Neural progenitor cell (in vitro differentiated cells): ENCODE measurements at regions not wholly inside any gene's neighbourhood (a gene's known extent, or its start where the extent isn't known, plus 50 kb on each side); places are given as distances from the start of the nearest gene placed in this dataset.

Source experiments
- DNase-seq: peaks from one replicate; pipeline ENCODE4 v3.0.0-alpha.2; 2016; ENCODE audit warnings: low spot score
- H2AFZ ChIP-seq: fragments of 200-600 bp; sonication (generic); replicated peaks from 2 replicates; pipeline ENCODE4 v1.6.1; 2016; ENCODE audit warnings: antibody characterized with exemption
- H3F3A ChIP-seq: fragments of 200-600 bp; sonication (generic); 2 replicates; pipeline ENCODE4 v1.6.1; 2016; ENCODE audit warnings: antibody characterized with exemption, low read depth
- H3K27ac ChIP-seq: fragments of 200-600 bp; sonication (generic); 2 replicates; pipeline ENCODE4 v1.5.1; 2016; ENCODE audit warnings: mild to moderate bottlenecking
- H3K27me3 ChIP-seq: fragments of 200-600 bp; sonication (generic); 2 replicates; pipeline ENCODE4 v1.6.1; 2016; ENCODE audit warnings: mild to moderate bottlenecking, moderate library complexity
- H3K36me3 ChIP-seq: fragments of 200-600 bp; sonication (generic); 2 replicates; pipeline ENCODE4 v1.5.1; 2016
- H3K4me1 ChIP-seq: fragments of 200-600 bp; sonication (generic); 2 replicates; pipeline ENCODE4 v1.6.1; 2016; ENCODE audit warnings: mixed run types
- H3K4me2 ChIP-seq: fragments of 200-600 bp; sonication (generic); 2 replicates; pipeline ENCODE4 v1.6.1; 2016
- H3K4me3 ChIP-seq: fragments of 200-600 bp; sonication (generic); 2 replicates; pipeline ENCODE4 v1.5.1; 2016
- H3K79me2 ChIP-seq: fragments of 200-600 bp; sonication (generic); 2 replicates; pipeline ENCODE4 v1.6.1; 2016; ENCODE audit warnings: low read depth
- H3K9ac ChIP-seq: fragments of 200-600 bp; sonication (generic); 2 replicates; pipeline ENCODE4 v1.6.1; 2016
- H3K9me3 ChIP-seq: fragments of 200-600 bp; sonication (generic); 2 replicates; pipeline ENCODE4 v1.5.1; 2016; ENCODE audit warnings: low read depth
- H4K20me1 ChIP-seq: fragments of 200-600 bp; sonication (generic); 2 replicates; pipeline ENCODE4 v1.6.1; 2016; ENCODE audit warnings: low read depth
- H3K27ac Mint-ChIP-seq: 3 replicates; pipeline ENCODE4 v1.8.0; 2021; ENCODE audit warnings: mixed read lengths
- H3K27me3 Mint-ChIP-seq: 2 replicates; pipeline ENCODE4 v1.8.0; 2022; ENCODE audit warnings: low read depth, mild to moderate bottlenecking, inconsistent platforms, moderate library complexity, mixed read lengths; ENCODE audit not compliant: insufficient read depth
- H3K36me3 Mint-ChIP-seq: 3 replicates; pipeline ENCODE4 v1.8.0; 2021; ENCODE audit warnings: mixed read lengths
- H3K4me1 Mint-ChIP-seq: 3 replicates; pipeline ENCODE4 v1.8.0; 2021; ENCODE audit warnings: mixed read lengths
- H3K4me3 Mint-ChIP-seq: 3 replicates; pipeline ENCODE4 v1.8.0; 2021; ENCODE audit warnings: mild to moderate bottlenecking, moderate library complexity, mixed read lengths
- H3K9me3 Mint-ChIP-seq: 3 replicates; pipeline ENCODE4 v1.8.0; 2020; ENCODE audit warnings: mixed read lengths
- EZH2 ChIP-seq: fragments of 200-600 bp; sonication (generic); IDR thresholded peaks from 2 replicates; pipeline ENCODE4 v1.6.1; 2017; ENCODE audit warnings: antibody characterized with exemption, mild to moderate bottlenecking, moderate library complexity
- EZH2phosphoT487 ChIP-seq: fragments of 200-600 bp; sonication (generic); IDR thresholded peaks from 2 replicates; pipeline ENCODE4 v1.6.1; 2017; ENCODE audit warnings: antibody characterized with exemption
- TF ChIP-seq, protein P1 (sequence below): fragments of 200-600 bp; sonication (generic); IDR thresholded peaks from 2 replicates; pipeline ENCODE4 v1.5.1; 2017; ENCODE audit warnings: antibody characterized with exemption, mild to moderate bottlenecking

GRCh38 chr9:1938675-1939170 is 76.4 kb upstream of the SMARCA2 start:
- Mint-ChIP-seq H3K4me1 (no peaks in the 10 kb centered on the region), H3K27ac (no peak overlapping the region), H3K4me3 (peak overlapping the region; percentile 16), H3K9me3 (peaks cover 3% of the 10 kb centered on the region), H3K36me3 (no peaks in the 10 kb centered on the region), H3K27me3 (peaks cover 2% of the 10 kb centered on the region)
- Histone ChIP-seq H3K27me3 (no peaks in the 10 kb centered on the region), H3K4me3 (no peak overlapping the region), H3K36me3 (no peaks in the 10 kb centered on the region), H4K20me1 (no peaks in the 10 kb centered on the region), H3K4me2 (no peak overlapping the region), H3K79me2 (no peaks in the 10 kb centered on the region), H3K9me3 (no peaks in the 10 kb centered on the region), H3K9ac (no peak overlapping the region), H3K27ac (no peak overlapping the region), H3K4me1 (no peaks in the 10 kb centered on the region), H2AFZ (no peak overlapping the region), H3F3A (no peaks in the 10 kb centered on the region)
- DNase-seq: no peak
- TF ChIP-seq, protein P1, sequence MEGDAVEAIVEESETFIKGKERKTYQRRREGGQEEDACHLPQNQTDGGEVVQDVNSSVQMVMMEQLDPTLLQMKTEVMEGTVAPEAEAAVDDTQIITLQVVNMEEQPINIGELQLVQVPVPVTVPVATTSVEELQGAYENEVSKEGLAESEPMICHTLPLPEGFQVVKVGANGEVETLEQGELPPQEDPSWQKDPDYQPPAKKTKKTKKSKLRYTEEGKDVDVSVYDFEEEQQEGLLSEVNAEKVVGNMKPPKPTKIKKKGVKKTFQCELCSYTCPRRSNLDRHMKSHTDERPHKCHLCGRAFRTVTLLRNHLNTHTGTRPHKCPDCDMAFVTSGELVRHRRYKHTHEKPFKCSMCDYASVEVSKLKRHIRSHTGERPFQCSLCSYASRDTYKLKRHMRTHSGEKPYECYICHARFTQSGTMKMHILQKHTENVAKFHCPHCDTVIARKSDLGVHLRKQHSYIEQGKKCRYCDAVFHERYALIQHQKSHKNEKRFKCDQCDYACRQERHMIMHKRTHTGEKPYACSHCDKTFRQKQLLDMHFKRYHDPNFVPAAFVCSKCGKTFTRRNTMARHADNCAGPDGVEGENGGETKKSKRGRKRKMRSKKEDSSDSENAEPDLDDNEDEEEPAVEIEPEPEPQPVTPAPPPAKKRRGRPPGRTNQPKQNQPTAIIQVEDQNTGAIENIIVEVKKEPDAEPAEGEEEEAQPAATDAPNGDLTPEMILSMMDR: no peak
- no peak for TF ChIP-seq EZH2
- no peak for TF ChIP-seq EZH2phosphoT487

DNA sequence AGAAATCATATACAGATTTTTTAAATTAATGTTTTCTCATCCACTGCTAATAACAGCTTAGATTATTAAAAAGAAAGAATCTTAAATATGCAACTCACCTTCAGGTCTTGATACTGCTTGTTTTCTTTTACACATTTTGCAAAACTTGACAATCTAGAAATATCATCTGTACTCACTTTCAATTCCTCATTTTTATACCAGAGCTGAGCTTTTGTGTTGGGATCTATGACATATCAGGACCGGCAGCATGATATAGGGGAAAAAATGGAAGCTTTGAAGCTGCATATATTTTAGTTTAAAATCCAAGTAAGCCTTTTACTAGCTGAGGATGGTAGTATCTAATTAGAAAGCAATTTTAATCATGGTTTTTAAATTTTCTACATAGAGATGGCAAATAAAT is 75.7 kb upstream of the SMARCA2 start:
- Histone ChIP-seq H3K27me3 (no peaks in the 10 kb centered on the region), H3K4me2 (no peak overlapping the region), H4K20me1 (no peaks in the 10 kb centered on the region), H3K9ac (no peak overlapping the region), H2AFZ (no peak overlapping the region), H3K9me3 (no peaks in the 10 kb centered on the region), H3K79me2 (no peaks in the 10 kb centered on the region), H3K36me3 (no peaks in the 10 kb centered on the region), H3K4me1 (no peaks in the 10 kb centered on the region), H3K27ac (no peak overlapping the region), H3F3A (no peaks in the 10 kb centered on the region), H3K4me3 (no peak overlapping the region)
- Mint-ChIP-seq H3K4me3 (no peak overlapping the region), H3K4me1 (no peaks in the 10 kb centered on the region), H3K27me3 (peaks cover 2% of the 10 kb centered on the region), H3K9me3 (peaks cover 3% of the 10 kb centered on the region), H3K27ac (no peak overlapping the region), H3K36me3 (no peaks in the 10 kb centered on the region)
- no peak for DNase-seq
- no peak for TF ChIP-seq EZH2phosphoT487
- TF ChIP-seq EZH2: no peak

- Mint-ChIP-seq H3K4me3 (no peak overlapping the region), H3K27ac (no peak overlapping the region), H3K4me1 (no peaks in the 10 kb centered on the region), H3K9me3 (peaks cover 3% of the 10 kb centered on the region), H3K36me3 (no peaks in the 10 kb centered on the region), H3K27me3 (peaks cover 2% of the 10 kb centered on the region)
- H3K27me3 ChIP-seq: no peaks in the 10 kb centered on the region
- no peaks in the 10 kb centered on the region for H3K79me2 ChIP-seq
- H3K9me3 ChIP-seq: no peaks in the 10 kb centered on the region
- no peaks in the 10 kb centered on the region for H3F3A ChIP-seq
- no peaks in the 10 kb centered on the region for H3K36me3 ChIP-seq
- no peaks in the 10 kb centered on the region for H4K20me1 ChIP-seq
- no peak overlapping the region for H3K27ac ChIP-seq
- H3K4me3 ChIP-seq: no peak overlapping the region
- no peaks in the 10 kb centered on the region for H3K4me1 ChIP-seq
- no peak overlapping the region for H3K9ac ChIP-seq
- H2AFZ ChIP-seq: peak overlapping the region; percentile 51
- peak; percentile 69 for DNase-seq
- no peak overlapping the region for H3K4me2 ChIP-seq
- TF ChIP-seq EZH2: no peak
- TF ChIP-seq, protein P1: peak; percentile 85
Observed at GRCh38 chr9:1939926-1940368, 75.2 kb upstream of the SMARCA2 start.

- Histone ChIP-seq H4K20me1 (no peaks in the 10 kb centered on the region), H3K4me1 (no peaks in the 10 kb centered on the region), H3K4me3 (no peak overlapping the region), H3K9ac (no peak overlapping the region), H3K9me3 (no peaks in the 10 kb centered on the region), H2AFZ (no peak overlapping the region), H3K27me3 (no peaks in the 10 kb centered on the region), H3K4me2 (no peak overlapping the region), H3F3A (no peaks in the 10 kb centered on the region), H3K27ac (no peak overlapping the region), H3K79me2 (no peaks in the 10 kb centered on the region), H3K36me3 (no peaks in the 10 kb centered on the region)
- H3K4me1 Mint-ChIP-seq: no peaks in the 10 kb centered on the region
- DNase-seq: no peak
- H3K27me3 Mint-ChIP-seq: peaks cover 2% of the 10 kb centered on the region
- no peak overlapping the region for H3K4me3 Mint-ChIP-seq
- peaks cover 3% of the 10 kb centered on the region for H3K9me3 Mint-ChIP-seq
- TF ChIP-seq, protein P1: peak; percentile 48
- TF ChIP-seq EZH2: no peak
- H3K27ac Mint-ChIP-seq: no peak overlapping the region
- H3K36me3 Mint-ChIP-seq: no peaks in the 10 kb centered on the region
Observed at GRCh38 chr9:1941989-1942388, 73.2 kb upstream of the SMARCA2 start.
